Neuronal stem cell (in vitro differentiated cells): ENCODE measurements at regions not wholly inside any gene's neighbourhood (a gene's known extent, or its start where the extent isn't known, plus 50 kb on each side); places are given as distances from the start of the nearest gene placed in this dataset.
"Not testable (repeated sequence)": the region's sequence is repeated elsewhere in the genome, so short reads cannot be mapped to it uniquely, and the experiment has no call there.

ENCODE experiments used
- DNase-seq: peaks from one replicate; pipeline ENCODE4 v3.0.0-alpha.2; 2013; ENCODE audit warnings: low spot score
- H2AFZ ChIP-seq: one replicate; pipeline ENCODE4 v1.6.1; 2013; ENCODE audit warnings: mild to moderate bottlenecking, low read length, inconsistent platforms
- H2AK5ac ChIP-seq: 2 replicates; pipeline ENCODE4 v1.6.1; 2013; ENCODE audit warnings: low read depth, mild to moderate bottlenecking, inconsistent platforms, low read length, moderate library complexity, mixed read lengths
- H2BK120ac ChIP-seq: 2 replicates; pipeline ENCODE4 v1.6.1; 2013; ENCODE audit warnings: low read depth, mild to moderate bottlenecking, inconsistent platforms, low read length, moderate library complexity, mixed read lengths
- H2BK12ac ChIP-seq: one replicate; pipeline ENCODE4 v1.6.1; 2013; ENCODE audit warnings: low read length, inconsistent platforms
- H2BK15ac ChIP-seq: 2 replicates; pipeline ENCODE4 v1.6.1; 2013; ENCODE audit warnings: mild to moderate bottlenecking, low read length, inconsistent platforms, mixed read lengths
- H2BK5ac ChIP-seq: one replicate; pipeline ENCODE4 v1.6.1; 2013; ENCODE audit warnings: inconsistent platforms, mild to moderate bottlenecking, low read length, moderate library complexity
- H3K14ac ChIP-seq: one replicate; pipeline ENCODE4 v1.6.1; 2013; ENCODE audit warnings: low read length, inconsistent platforms
- H3K18ac ChIP-seq: 2 replicates; pipeline ENCODE4 v1.6.1; 2013; ENCODE audit warnings: low read length, inconsistent platforms
- H3K23ac ChIP-seq: 2 replicates; pipeline ENCODE4 v1.6.1; 2013; ENCODE audit warnings: low read depth, mild to moderate bottlenecking, mixed read lengths, low read length, inconsistent platforms; ENCODE audit not compliant: poor library complexity
- H3K27ac ChIP-seq: replicated peaks from 3 replicates; pipeline ENCODE4 v1.5.1; 2013; ENCODE audit warnings: low read length, inconsistent platforms
- H3K27me3 ChIP-seq, 3 experiments: 2 replicates each; pipeline ENCODE4 v1.6.1; 2013; ENCODE audit warnings: low read length in 3 of 3, mild to moderate bottlenecking in 2 of 3, inconsistent platforms in 1 of 3, low read depth in 1 of 3, mixed read lengths in 1 of 3, moderate library complexity in 1 of 3; ENCODE audit not compliant: control insufficient read depth in 3 of 3, insufficient read depth in 3 of 3
- H3K36me3 ChIP-seq, 2 donors: replicated peaks in 1 of 2; 2 replicates each; pipeline ENCODE4 v1.6.1; 2013; ENCODE audit warnings: low read length in 2 of 2; ENCODE audit not compliant: control insufficient read depth in 2 of 2, insufficient read depth in 2 of 2
- H3K4ac ChIP-seq: 2 replicates; pipeline ENCODE4 v1.6.1; 2013; ENCODE audit warnings: inconsistent platforms, mild to moderate bottlenecking, low read length, moderate library complexity
- H3K4me1 ChIP-seq, 2 donors: 1 replicate in 1 of 2; 2 replicates in 1 of 2; pipeline ENCODE4 v1.6.1; 2013; ENCODE audit warnings: low read length in 2 of 2, low read depth in 1 of 2; ENCODE audit not compliant: control insufficient read depth in 2 of 2, insufficient read depth in 1 of 2
- H3K4me2 ChIP-seq: one replicate; pipeline ENCODE4 v1.6.1; 2013; ENCODE audit warnings: mild to moderate bottlenecking, low read length, inconsistent platforms; ENCODE audit not compliant: insufficient read depth, poor library complexity, severe bottlenecking
- H3K4me3 ChIP-seq, 2 donors: 2 replicates each; pipeline ENCODE4 v1.5.1; 2013; ENCODE audit warnings: low read length in 2 of 2, mild to moderate bottlenecking in 2 of 2, inconsistent platforms in 1 of 2, moderate library complexity in 1 of 2
- H3K79me1 ChIP-seq: one replicate; pipeline ENCODE4 v1.6.1; 2013; ENCODE audit warnings: low read depth, mild to moderate bottlenecking, inconsistent platforms, low read length, moderate library complexity
- H3K9ac ChIP-seq: one replicate; pipeline ENCODE4 v1.6.1; 2013; ENCODE audit warnings: mild to moderate bottlenecking, low read depth, low read length, inconsistent platforms; ENCODE audit not compliant: poor library complexity
- H3K9me3 ChIP-seq, 2 donors: replicated peaks in 1 of 2; 2 replicates each; pipeline versions ENCODE3 to v1.6.1; 2013; ENCODE audit warnings: low read length in 2 of 2, mild to moderate bottlenecking in 2 of 2, inconsistent platforms in 1 of 2, low read depth in 1 of 2, mixed read lengths in 1 of 2, moderate library complexity in 1 of 2; ENCODE audit not compliant: control insufficient read depth in 2 of 2, insufficient read depth in 1 of 2
- H4K8ac ChIP-seq: one replicate; pipeline ENCODE4 v1.6.1; 2013; ENCODE audit warnings: low read depth, mild to moderate bottlenecking, inconsistent platforms, low read length, moderate library complexity
- H4K91ac ChIP-seq: one replicate; pipeline ENCODE4 v1.6.1; 2013; ENCODE audit warnings: low read length, low read depth, mild to moderate bottlenecking, inconsistent platforms; ENCODE audit not compliant: poor library complexity
- WGBS, 2 donors: extraction: QIAGEN DNeasy Blood & Tissue Kit; methylation state at CpG; one replicate each; pipeline ENCODE4 v1.1.7; 2013; ENCODE audit warnings: missing lambda C conversion rate in 2 of 2, mixed read lengths in 1 of 2; ENCODE audit not compliant: insufficient read length in 2 of 2, insufficient replicate concordance in 1 of 2; ENCODE audit errors: extremely low coverage in 2 of 2; 5-methylcytosine and 5-hydroxymethylcytosine counted together

DNA sequence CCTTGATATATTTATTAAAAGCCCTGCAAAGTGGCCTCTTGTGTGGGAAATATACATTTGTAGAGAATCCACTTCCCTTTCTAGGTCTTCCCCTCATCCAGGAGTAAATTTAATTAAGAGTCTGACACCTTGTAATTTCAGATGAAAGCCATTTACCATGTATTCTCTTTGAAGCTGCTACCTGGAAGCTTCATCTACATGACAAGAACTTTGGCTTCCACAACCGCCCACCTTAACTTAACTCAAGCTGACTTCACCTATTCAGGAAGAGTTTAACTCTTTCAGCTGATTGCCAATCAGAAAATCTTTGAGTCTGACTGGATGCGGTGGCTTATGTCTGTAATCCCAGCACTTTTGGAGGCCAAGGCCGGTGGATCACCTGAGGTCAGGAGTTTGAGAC, 899.9 kb downstream of the TAF11L14 start:
- no peak overlapping the region for H2AFZ ChIP-seq
- no peaks in the 10 kb centered on the region for H3K9me3 ChIP-seq
- no peak overlapping the region for H2BK120ac ChIP-seq
- no peak overlapping the region for H3K23ac ChIP-seq
- WGBS, 2 donors: no CpG with 5 or more reads among the region's 3 CpGs
- H3K79me1 ChIP-seq: no peaks in the 10 kb centered on the region
- DNase-seq: no peak
- no peaks in the 10 kb centered on the region for H3K36me3 ChIP-seq
- no peak overlapping the region for H2BK12ac ChIP-seq
- no peak overlapping the region for H3K27ac ChIP-seq
- no peak overlapping the region for H2BK15ac ChIP-seq
- H3K4me1 ChIP-seq: no peaks in the 10 kb centered on the region
- no peak overlapping the region for H3K4ac ChIP-seq
- no peak overlapping the region for H3K4me2 ChIP-seq
- no peak overlapping the region for H2AK5ac ChIP-seq
- H3K14ac ChIP-seq: no peak overlapping the region
- no peak overlapping the region for H3K4me3 ChIP-seq
- H2BK5ac ChIP-seq: no peak overlapping the region
- no peak overlapping the region for H3K18ac ChIP-seq
- no peak overlapping the region for H4K8ac ChIP-seq
- no peak overlapping the region for H3K9ac ChIP-seq
- no peak overlapping the region for H4K91ac ChIP-seq
- H3K27me3 ChIP-seq: no peaks in the 10 kb centered on the region

DNA sequence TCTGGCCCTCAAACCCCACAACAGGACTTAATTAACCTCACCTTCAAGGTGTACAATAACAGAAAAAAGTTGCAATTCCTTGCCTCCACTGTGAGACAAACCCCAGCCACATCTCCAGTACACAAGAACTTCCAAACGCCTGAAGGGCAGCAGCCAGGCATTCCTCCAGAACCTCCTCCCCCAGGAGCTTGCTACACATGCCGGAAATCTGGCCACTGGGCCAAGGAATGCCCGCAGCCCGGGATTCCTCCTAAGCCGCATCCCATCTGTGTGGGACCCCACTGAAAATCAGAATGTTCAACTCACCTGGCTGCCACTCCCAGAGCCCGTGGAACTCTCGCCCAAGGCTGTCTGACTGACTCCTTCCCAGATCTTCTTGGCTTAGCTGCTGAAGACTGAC, 901.5 kb downstream of the TAF11L14 start:
- not testable (repeated sequence) for H2BK12ac ChIP-seq, DNase-seq, H3K27ac ChIP-seq, H2AK5ac ChIP-seq, H2BK120ac ChIP-seq, H2BK5ac ChIP-seq, H3K9me3 ChIP-seq, H3K79me1 ChIP-seq, H3K4me3 ChIP-seq, H4K8ac ChIP-seq, H3K27me3 ChIP-seq, H3K9ac ChIP-seq, H2BK15ac ChIP-seq, H3K4me1 ChIP-seq, H3K23ac ChIP-seq, H3K36me3 ChIP-seq, H2AFZ ChIP-seq, H3K4me2 ChIP-seq, H3K18ac ChIP-seq, H3K14ac ChIP-seq, H4K91ac ChIP-seq, H3K4ac ChIP-seq
- WGBS, 2 donors: no CpG with 5 or more reads among the region's 7 CpGs

DNA sequence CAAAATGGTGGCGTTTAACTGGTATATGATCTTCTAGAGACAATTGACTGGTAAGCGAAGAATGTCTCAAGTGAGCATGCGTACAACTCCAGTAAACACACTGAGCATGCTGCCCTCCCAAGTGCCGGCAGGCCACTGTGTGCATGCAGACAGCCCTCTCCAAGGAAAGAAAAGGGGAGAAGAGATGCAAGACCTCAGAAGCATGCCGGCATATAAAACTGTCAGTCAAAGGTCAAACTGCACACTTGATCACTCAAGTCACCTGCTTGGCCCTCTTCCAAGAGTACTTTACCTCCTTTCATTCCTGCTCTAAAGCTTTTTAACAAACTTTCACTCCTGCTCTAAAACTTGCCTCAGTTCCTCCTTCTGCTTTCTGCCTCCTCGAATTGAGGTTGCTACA, 910.2 kb downstream of the TAF11L14 start:
- WGBS, 2 donors: no CpG with 5 or more reads among the region's 6 CpGs
- Histone ChIP-seq H2AK5ac (no peak overlapping the region), H3K23ac (no peak overlapping the region), H3K4me1 (no peaks in the 10 kb centered on the region), H4K91ac (no peak overlapping the region), H2BK15ac (no peak overlapping the region), H3K36me3 (no peaks in the 10 kb centered on the region), H3K79me1 (no peaks in the 10 kb centered on the region), H3K4me3 (no peak overlapping the region), H3K14ac (peak overlapping the region; percentile 56), H3K4me2 (no peak overlapping the region), H3K27ac (no peak overlapping the region), H3K27me3 (no peaks in the 10 kb centered on the region), H3K18ac (no peak overlapping the region), H2BK5ac (no peak overlapping the region), H2AFZ (no peak overlapping the region), H3K9ac (no peak overlapping the region), H2BK12ac (no peak overlapping the region), H3K9me3 (peaks cover 0 to 1% of the 10 kb centered on the region in 2 donors), H3K4ac (no peak overlapping the region), H4K8ac (peak overlapping the region; percentile 17), H2BK120ac (no peak overlapping the region)
- DNase-seq: no peak

DNA sequence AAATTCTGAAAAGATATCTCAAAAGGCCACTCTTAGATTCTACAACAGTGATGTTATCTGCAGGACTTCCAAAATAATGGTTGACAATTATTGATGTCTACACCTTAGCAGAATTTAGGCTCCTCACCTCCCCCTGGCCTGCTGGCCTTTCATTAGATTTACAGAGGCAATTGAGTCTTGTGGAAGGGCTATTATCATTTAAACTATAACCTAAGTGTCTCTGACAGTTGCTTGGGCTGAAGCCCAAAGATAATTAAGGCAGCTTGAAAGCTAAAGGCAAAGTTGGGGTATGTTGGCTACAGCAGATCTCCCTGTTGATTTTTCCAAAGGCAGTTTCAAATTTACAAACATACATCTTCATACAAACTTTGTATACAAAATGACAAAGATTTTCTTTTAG, 912.3 kb downstream of the TAF11L14 start:
- no peak overlapping the region for H2BK12ac ChIP-seq
- peaks cover 0 to 3% of the 10 kb centered on the region in 2 donors for H3K9me3 ChIP-seq
- H2BK120ac ChIP-seq: no peak overlapping the region
- no peaks in the 10 kb centered on the region for H3K36me3 ChIP-seq
- DNase-seq: no peak
- no peak overlapping the region for H4K8ac ChIP-seq
- H2BK5ac ChIP-seq: no peak overlapping the region
- H3K4me2 ChIP-seq: no peak overlapping the region
- H3K4me1 ChIP-seq: no peaks in the 10 kb centered on the region
- H3K4me3 ChIP-seq: no peak overlapping the region
- no peak overlapping the region for H2AK5ac ChIP-seq
- no peak overlapping the region for H4K91ac ChIP-seq
- no peak overlapping the region for H3K18ac ChIP-seq
- H3K9ac ChIP-seq: no peak overlapping the region
- H3K14ac ChIP-seq: no peak overlapping the region
- H3K27me3 ChIP-seq: no peaks in the 10 kb centered on the region
- no peak overlapping the region for H2AFZ ChIP-seq
- no peak overlapping the region for H3K23ac ChIP-seq
- no peaks in the 10 kb centered on the region for H3K79me1 ChIP-seq
- no peak overlapping the region for H2BK15ac ChIP-seq
- H3K4ac ChIP-seq: no peak overlapping the region
- H3K27ac ChIP-seq: no peak overlapping the region
